GM13977 (cell line): ENCODE measurements at regions not wholly inside any gene's neighbourhood (a gene's known extent, or its start where the extent isn't known, plus 50 kb on each side); places are given as distances from the start of the nearest gene placed in this dataset.
A peak's percentile ranks its signal among the peaks of the same experiment; 100 is the strongest.
"Not testable (repeated sequence)": the region's sequence is repeated elsewhere in the genome, so short reads cannot be mapped to it uniquely, and the experiment has no call there.

Experiments used
- DNase-seq: peaks from one replicate; pipeline ENCODE4 v3.0.0; 2012; ENCODE audit warnings: low spot score
- in situ Hi-C: fragments of 300-500 bp; cut with MboI; formaldehyde crosslinking; loops from one replicate; pipeline ENCODE4 v1.12.0; 2022; ENCODE audit warnings: low sequenced_read_pairs, low pct_unique_long_range_greater_than_20kb, mixed read lengths, inconsistent platforms; ENCODE audit not compliant: unreplicated experiment
- TF ChIP-seq, protein P1 (sequence below): IDR thresholded peaks from 2 replicates; pipeline ENCODE4 v1.5.1; 2012; ENCODE audit warnings: mild to moderate bottlenecking, control low read depth; ENCODE audit not compliant: insufficient read depth; ENCODE audit errors: extremely low read depth, missing control alignments

GRCh38 chr21:41613533-41613909, 105.6 kb upstream of the TMPRSS2 start:
- in situ Hi-C loops, result no loop called here
- no peak for DNase-seq
- TF ChIP-seq, protein P1, sequence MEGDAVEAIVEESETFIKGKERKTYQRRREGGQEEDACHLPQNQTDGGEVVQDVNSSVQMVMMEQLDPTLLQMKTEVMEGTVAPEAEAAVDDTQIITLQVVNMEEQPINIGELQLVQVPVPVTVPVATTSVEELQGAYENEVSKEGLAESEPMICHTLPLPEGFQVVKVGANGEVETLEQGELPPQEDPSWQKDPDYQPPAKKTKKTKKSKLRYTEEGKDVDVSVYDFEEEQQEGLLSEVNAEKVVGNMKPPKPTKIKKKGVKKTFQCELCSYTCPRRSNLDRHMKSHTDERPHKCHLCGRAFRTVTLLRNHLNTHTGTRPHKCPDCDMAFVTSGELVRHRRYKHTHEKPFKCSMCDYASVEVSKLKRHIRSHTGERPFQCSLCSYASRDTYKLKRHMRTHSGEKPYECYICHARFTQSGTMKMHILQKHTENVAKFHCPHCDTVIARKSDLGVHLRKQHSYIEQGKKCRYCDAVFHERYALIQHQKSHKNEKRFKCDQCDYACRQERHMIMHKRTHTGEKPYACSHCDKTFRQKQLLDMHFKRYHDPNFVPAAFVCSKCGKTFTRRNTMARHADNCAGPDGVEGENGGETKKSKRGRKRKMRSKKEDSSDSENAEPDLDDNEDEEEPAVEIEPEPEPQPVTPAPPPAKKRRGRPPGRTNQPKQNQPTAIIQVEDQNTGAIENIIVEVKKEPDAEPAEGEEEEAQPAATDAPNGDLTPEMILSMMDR, result no peak

DNA sequence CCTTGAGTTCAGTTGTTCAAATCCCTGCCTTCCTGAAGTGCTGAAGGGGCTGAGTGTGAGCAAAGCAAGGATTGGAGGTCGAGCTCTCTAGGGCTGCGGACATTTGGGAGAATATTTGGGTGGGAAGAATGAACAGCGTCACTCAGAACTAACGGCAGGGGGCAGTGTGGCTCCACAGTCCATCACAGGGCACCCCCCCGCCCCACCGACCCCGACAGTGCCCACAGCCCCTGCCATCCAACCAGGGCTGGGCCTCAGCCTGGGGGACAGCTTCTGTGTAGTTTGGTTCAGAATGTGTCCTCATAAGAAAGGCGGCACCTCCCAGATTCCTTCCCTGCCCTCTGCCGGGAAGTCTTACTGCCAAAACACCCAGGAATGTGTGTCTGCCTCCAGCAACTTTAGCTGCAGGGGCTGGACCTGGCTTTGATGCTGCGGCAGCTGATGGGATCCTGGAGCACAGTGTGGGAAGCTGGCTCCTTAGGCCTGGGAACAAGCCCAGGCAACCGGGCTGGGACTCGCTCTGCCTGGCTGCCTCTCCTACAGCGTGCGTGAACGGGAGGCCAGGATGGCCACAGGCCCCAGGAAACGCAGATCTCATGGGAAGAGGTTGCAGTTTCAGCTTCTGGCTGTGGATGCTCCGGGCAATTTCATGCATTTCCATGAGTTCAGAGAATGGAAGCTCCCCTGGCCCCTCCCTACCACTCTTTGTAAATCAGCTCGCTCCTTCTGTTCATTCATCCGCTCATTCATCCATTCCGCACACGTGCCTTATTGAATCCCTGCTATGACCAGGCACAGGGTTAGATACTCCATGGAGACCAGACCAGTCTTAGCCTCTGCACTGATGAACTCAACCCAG, 104.9 kb upstream of the TMPRSS2 start:
- in situ Hi-C loops, result no loop called here
- TF ChIP-seq, protein P1, result peak; percentile 61
- DNase-seq, result peak; percentile 55

GRCh38 chr21:41611966-41612606, 104.1 kb upstream of the TMPRSS2 start:
- peak; percentile 50 for DNase-seq
- TF ChIP-seq, protein P1, result peak; percentile 26
- in situ Hi-C loops, result no loop called here

DNA sequence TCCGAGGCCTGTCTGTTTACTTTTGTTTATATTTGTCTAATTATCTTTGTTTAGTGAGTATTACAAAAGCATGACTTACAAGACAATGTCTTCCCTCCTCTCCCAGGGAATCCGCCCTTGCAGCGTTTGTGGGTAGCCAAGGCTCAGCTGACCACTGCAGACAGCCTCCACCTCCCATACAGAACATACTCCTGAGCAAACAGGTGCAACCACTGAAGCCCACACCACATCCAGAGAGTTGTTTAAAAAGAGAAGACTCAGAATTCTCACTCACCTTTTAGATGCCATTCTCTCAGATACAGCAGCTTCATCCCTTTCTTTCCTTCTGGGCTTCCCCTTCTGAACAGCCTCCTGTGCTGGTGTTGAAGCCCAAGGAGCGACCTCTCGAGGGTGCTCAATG, 103.5 kb upstream of the TMPRSS2 start:
- in situ Hi-C loops, result no loop called here

DNA sequence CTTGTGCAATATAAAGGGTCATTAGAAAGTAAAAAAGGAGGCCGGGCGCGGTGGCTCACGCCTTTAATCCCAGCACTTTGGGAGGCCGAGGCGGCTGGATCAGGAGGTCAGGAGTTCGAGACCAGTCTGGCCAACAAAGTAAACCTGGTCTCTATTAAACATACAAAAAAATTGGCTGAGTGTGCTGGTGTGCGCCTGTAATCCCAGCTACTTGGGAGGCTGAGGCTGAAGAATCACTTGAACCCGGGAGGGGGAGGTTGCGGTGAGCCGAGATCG, 102.8 kb upstream of the TMPRSS2 start:
- in situ Hi-C loops, DNase-seq: not testable (repeated sequence)

More for the DNA sequence above, 103.5 kb upstream of the TMPRSS2 start:
- TF ChIP-seq, protein P1, result no peak
- no peak for DNase-seq

DNA sequence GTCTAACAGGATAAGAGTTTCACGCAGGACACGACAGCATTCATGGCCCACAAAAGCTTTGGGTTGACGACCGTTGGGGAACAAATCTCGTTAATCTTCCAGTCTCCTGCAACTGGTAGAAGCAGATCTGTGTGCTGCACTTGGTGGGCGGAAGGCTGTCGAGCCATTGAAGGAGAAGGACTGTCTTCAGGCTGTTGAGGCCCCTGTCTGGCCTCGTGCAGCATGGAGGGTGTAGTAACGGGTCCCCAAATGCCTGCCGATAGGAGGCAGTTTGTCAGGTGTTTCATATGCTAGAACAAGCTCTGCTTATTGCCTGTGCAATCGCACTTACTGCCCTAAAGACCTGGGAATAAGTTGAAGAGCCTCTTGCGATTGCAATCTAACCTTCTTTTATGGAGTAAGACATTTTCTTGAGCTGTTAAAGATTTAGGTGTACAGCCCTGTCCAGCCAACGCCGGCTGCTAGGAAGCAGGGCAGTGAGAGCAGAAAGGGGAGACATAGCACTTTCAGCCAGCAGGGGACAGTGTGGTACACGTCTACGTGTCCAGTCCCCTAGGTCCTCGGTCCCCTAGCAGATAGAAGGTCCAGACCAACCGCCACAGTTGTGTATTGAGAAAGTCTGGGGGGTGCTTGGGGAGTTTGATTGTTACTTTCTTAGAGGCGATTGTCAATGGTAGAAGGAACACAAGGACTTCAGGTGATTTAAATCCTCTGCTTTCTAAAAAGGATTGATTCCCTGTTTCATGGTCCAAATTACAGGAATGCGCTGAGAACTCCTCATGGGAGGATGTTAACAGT, 102.3 kb upstream of the TMPRSS2 start:
- in situ Hi-C loops, result no loop called here
- peak; percentile 59 for DNase-seq
- TF ChIP-seq, protein P1, result peak; percentile 65
